CD14-positive monocyte (primary cell): ENCODE measurements at regions not wholly inside any gene's neighbourhood (a gene's known extent, or its start where the extent isn't known, plus 50 kb on each side); places are given as distances from the start of the nearest gene placed in this dataset.

Experiments used
- DNase-seq, 3 donors: peaks; one replicate each; pipeline ENCODE4 v3.0.0-alpha.2; 2011 to 2022
- H2AFZ ChIP-seq: 2 replicates; pipeline ENCODE4 v1.6.0; 2012; ENCODE audit warnings: mild to moderate bottlenecking, low read depth, low read length, inconsistent platforms; ENCODE audit not compliant: insufficient read depth, poor library complexity, severe bottlenecking
- H3K27ac ChIP-seq, 2 donors: 1 replicate in 1 of 2; 2 replicates in 1 of 2; pipeline ENCODE4 v1.5.1; 2012 to 2013; ENCODE audit warnings: low read length in 2 of 2, control low read depth in 1 of 2, inconsistent platforms in 1 of 2, low read depth in 1 of 2, mild to moderate bottlenecking in 1 of 2
- H3K27me3 ChIP-seq, 2 donors: one replicate each; pipeline versions ENCODE4 v1.6.0 to v1.6.1; 2011 to 2013; ENCODE audit warnings: low read length in 2 of 2; ENCODE audit not compliant: control insufficient read depth in 2 of 2, insufficient read depth in 2 of 2
- H3K36me3 ChIP-seq, 2 donors: replicated peaks in 1 of 2; 1 replicate in 1 of 2; 2 replicates in 1 of 2; pipeline versions ENCODE4 v1.5.1 to v1.6.1; 2012 to 2013; ENCODE audit warnings: low read length in 2 of 2, control low read depth in 1 of 2, inconsistent platforms in 1 of 2, mild to moderate bottlenecking in 1 of 2; ENCODE audit not compliant: insufficient read depth in 2 of 2, control insufficient read depth in 1 of 2
- H3K4me1 ChIP-seq, 2 donors: 1 replicate in 1 of 2; 2 replicates in 1 of 2; pipeline versions ENCODE4 v1.5.1 to v1.6.1; 2012 to 2013; ENCODE audit warnings: low read length in 2 of 2, control low read depth in 1 of 2, inconsistent platforms in 1 of 2, mild to moderate bottlenecking in 1 of 2, moderate library complexity in 1 of 2; ENCODE audit not compliant: insufficient read depth in 2 of 2, control insufficient read depth in 1 of 2
- H3K4me2 ChIP-seq: replicated peaks from 2 replicates; pipeline ENCODE3; 2012; ENCODE audit warnings: low read length, moderate library complexity, mild to moderate bottlenecking; ENCODE audit not compliant: poor library complexity, severe bottlenecking; ENCODE audit errors: extremely low read depth
- H3K4me3 ChIP-seq, 3 experiments: fragments of 200-600 bp in 1 of 3; sonication (generic) in 1 of 3; replicated peaks in 1 of 3; 1 replicate in 2 of 3; 2 replicates in 1 of 3; pipeline ENCODE4 v1.5.1; 2011 to 2013; ENCODE audit warnings: low read length in 3 of 3, mild to moderate bottlenecking in 3 of 3, control low read depth in 2 of 3, low read depth in 2 of 3, inconsistent platforms in 1 of 3, moderate library complexity in 1 of 3
- H3K79me2 ChIP-seq: 2 replicates; pipeline ENCODE4 v1.6.0; 2012; ENCODE audit warnings: mild to moderate bottlenecking, control low read depth, inconsistent platforms, low read length, moderate library complexity; ENCODE audit not compliant: insufficient read depth
- H3K9ac ChIP-seq: 2 replicates; pipeline ENCODE4 v1.6.0; 2017; ENCODE audit warnings: low read length, mild to moderate bottlenecking; ENCODE audit not compliant: insufficient read depth, poor library complexity, severe bottlenecking
- H3K9me3 ChIP-seq, 2 donors: replicated peaks in 1 of 2; 1 replicate in 1 of 2; 2 replicates in 1 of 2; pipeline versions ENCODE4 v1.5.1 to v1.6.1; 2012 to 2013; ENCODE audit warnings: low read length in 2 of 2, control low read depth in 1 of 2; ENCODE audit not compliant: control insufficient read depth in 1 of 2, insufficient read depth in 1 of 2
- H4K20me1 ChIP-seq: 2 replicates; pipeline ENCODE4 v1.6.0; 2012; ENCODE audit warnings: mild to moderate bottlenecking, low read length, control low read depth, moderate library complexity; ENCODE audit not compliant: insufficient read depth
- H3K27ac Mint-ChIP-seq, 7 donors: one replicate each; pipeline ENCODE4 v1.8.0; 2020; ENCODE audit warnings: mild to moderate bottlenecking in 7 of 7, mixed read lengths in 7 of 7, moderate library complexity in 6 of 7, inconsistent platforms in 2 of 7
- H3K27me3 Mint-ChIP-seq, 3 donors: one replicate each; pipeline ENCODE4 v1.8.0; 2021 to 2022; ENCODE audit warnings: low read depth in 3 of 3, mild to moderate bottlenecking in 3 of 3, mixed read lengths in 3 of 3, moderate library complexity in 3 of 3, inconsistent platforms in 1 of 3
- H3K36me3 Mint-ChIP-seq, 2 donors: one replicate each; pipeline ENCODE4 v1.8.0; 2020; ENCODE audit warnings: mixed read lengths in 2 of 2, inconsistent platforms in 1 of 2, mild to moderate bottlenecking in 1 of 2
- H3K4me1 Mint-ChIP-seq: one replicate; pipeline ENCODE4 v1.8.0; 2020; ENCODE audit warnings: mild to moderate bottlenecking, mixed read lengths
- H3K4me3 Mint-ChIP-seq, 2 donors: one replicate each; pipeline ENCODE4 v1.8.0; 2020; ENCODE audit warnings: mild to moderate bottlenecking in 2 of 2, mixed read lengths in 2 of 2, moderate library complexity in 1 of 2
- H3K9me3 Mint-ChIP-seq, 7 donors: one replicate each; pipeline ENCODE4 v1.8.0; 2020 to 2022; ENCODE audit warnings: mixed read lengths in 7 of 7, mild to moderate bottlenecking in 6 of 7, moderate library complexity in 6 of 7, inconsistent platforms in 2 of 7
- CTCF ChIP-seq: fragments of 200-600 bp; IDR thresholded peaks from one replicate; pipeline ENCODE4 v1.8.0; 2022; ENCODE audit warnings: antibody characterized with exemption, mild to moderate bottlenecking
- WGBS: methylation state at CpG from one replicate; pipeline ENCODE4 v1.1.5; 2013; ENCODE audit warnings: missing lambda C conversion rate; ENCODE audit not compliant: insufficient coverage; 5-methylcytosine and 5-hydroxymethylcytosine counted together
- intact Hi-C, 2 donors: fragments of 100-400 bp; cut with micrococcal nuclease; formaldehyde crosslinking; loops; one replicate each; pipeline versions ENCODE4 v1.15.0 to v1.15.1; 2023

GRCh38 chr2:118616432-118616831, 231.0 kb downstream of the EN1 start:
- H3K9me3 Mint-ChIP-seq = peaks cover 0 to 3% (median 0%) of the 10 kb centered on the region in 7 donors

GRCh38 chr2:118614841-118615271, 232.6 kb downstream of the EN1 start:
- Histone ChIP-seq H3K4me3 (no peak overlapping the region), H3K27me3 (no peaks in the 10 kb centered on the region), H3K36me3 (no peaks in the 10 kb centered on the region), H3K4me1 (no peaks in the 10 kb centered on the region), H3K27ac (no peak overlapping the region), H4K20me1 (no peaks in the 10 kb centered on the region), H3K4me2 (no peak overlapping the region), H3K79me2 (no peaks in the 10 kb centered on the region), H3K9ac (no peak overlapping the region), H3K9me3 (no peaks in the 10 kb centered on the region), H2AFZ (no peak overlapping the region)
- TF ChIP-seq CTCF = no peak
- peaks cover 0 to 3% (median 2%) of the 10 kb centered on the region in 3 donors for H3K27me3 Mint-ChIP-seq
- DNase-seq = no peak
- no peak overlapping the region for H3K27ac Mint-ChIP-seq
- H3K4me1 Mint-ChIP-seq = no peaks in the 10 kb centered on the region
- no peak overlapping the region for H3K4me3 Mint-ChIP-seq
- whole genome bisulfite sequencing = 71% methylated on average over 1 of the region's 8 CpGs
- no peaks in the 10 kb centered on the region for H3K36me3 Mint-ChIP-seq
- peaks cover 0 to 3% (median 0%) of the 10 kb centered on the region in 7 donors for H3K9me3 Mint-ChIP-seq
- intact Hi-C loops = no loop called here

More at GRCh38 chr2:118616432-118616831, 231.0 kb downstream of the EN1 start:
- H3K9ac ChIP-seq = no peak overlapping the region
- 83% methylated on average over 6 of the region's 7 CpGs for WGBS
- intact Hi-C loops = no loop called here
- H3K9me3 ChIP-seq = no peaks in the 10 kb centered on the region
- H3K4me1 ChIP-seq = no peaks in the 10 kb centered on the region
- no peak overlapping the region for H3K27ac ChIP-seq
- H3K4me1 Mint-ChIP-seq = no peaks in the 10 kb centered on the region
- peaks cover 0 to 6% (median 2%) of the 10 kb centered on the region in 3 donors for H3K27me3 Mint-ChIP-seq
- no peak for DNase-seq
- TF ChIP-seq CTCF = no peak
- H2AFZ ChIP-seq = no peak overlapping the region
- no peaks in the 10 kb centered on the region for H3K36me3 ChIP-seq
- no peak overlapping the region for H3K4me2 ChIP-seq
- no peak overlapping the region for H3K27ac Mint-ChIP-seq
- H4K20me1 ChIP-seq = no peaks in the 10 kb centered on the region
- H3K36me3 Mint-ChIP-seq = no peaks in the 10 kb centered on the region
- H3K4me3 ChIP-seq = no peak overlapping the region
- no peaks in the 10 kb centered on the region for H3K27me3 ChIP-seq
- H3K4me3 Mint-ChIP-seq = no peak overlapping the region
- no peaks in the 10 kb centered on the region for H3K79me2 ChIP-seq
